Transverse colon (tissue), 4 donors: ENCODE measurements at regions not wholly inside any gene's neighbourhood (a gene's known extent, or its start where the extent isn't known, plus 50 kb on each side); places are given as distances from the start of the nearest gene placed in this dataset.

Experiments
- DNase-seq: peaks from one replicate; pipeline ENCODE4 v3.0.0-alpha.2; 2019
- H3K27ac ChIP-seq, 4 donors: fragments of 200-600 bp; sonication (generic); 2 replicates each; pipeline ENCODE4 v1.5.1; 2016 to 2018; ENCODE audit warnings: inconsistent platforms in 4 of 4
- H3K27me3 ChIP-seq: fragments of 200-600 bp; sonication (generic); 2 replicates; pipeline ENCODE4 v1.5.1; 2017; ENCODE audit warnings: inconsistent platforms
- H3K36me3 ChIP-seq, 4 donors: fragments of 200-600 bp; sonication (generic); 2 replicates each; pipeline ENCODE4 v1.5.1; 2017 to 2019; ENCODE audit warnings: inconsistent platforms in 4 of 4
- H3K4me1 ChIP-seq, 4 donors: fragments of 200-600 bp; sonication (generic); 2 replicates each; pipeline ENCODE4 v1.5.1; 2017 to 2020; ENCODE audit warnings: inconsistent platforms in 4 of 4
- H3K4me3 ChIP-seq, 4 donors: fragments of 200-600 bp; sonication (generic); 1 replicate in 1 of 4; 2 replicates in 3 of 4; pipeline versions ENCODE4 v1.5.1 to v1.6.1; 2017 to 2019; ENCODE audit warnings: inconsistent platforms in 4 of 4
- H3K9me3 ChIP-seq, 2 donors: fragments of 200-600 bp; sonication (generic); 2 replicates each; pipeline ENCODE4 v1.5.1; 2017 to 2019; ENCODE audit warnings: inconsistent platforms in 2 of 2
- EP300 ChIP-seq: sonication (generic); formaldehyde crosslinking; IDR thresholded peaks from one replicate; pipeline ENCODE4 v1.6.1; 2017; ENCODE audit warnings: antibody characterized with exemption, low read depth
- POLR2A ChIP-seq: fragments of 450-650 bp; IDR thresholded peaks from one replicate; pipeline ENCODE4 v1.6.1; 2016; ENCODE audit warnings: antibody characterized with exemption, mild to moderate bottlenecking, moderate library complexity
- POLR2AphosphoS5 ChIP-seq, 3 donors: sonication (generic); formaldehyde crosslinking; IDR thresholded peaks; one replicate each; pipeline ENCODE4 v1.6.1; 2016; ENCODE audit warnings: antibody characterized with exemption in 3 of 3
- WGBS, 2 donors: methylation state at CpG; one replicate each; pipeline ENCODE4 v1.1.5; 2018; ENCODE audit warnings: low coverage in 1 of 2; 5-methylcytosine and 5-hydroxymethylcytosine counted together
- in situ Hi-C, 4 donors: fragments of 200-750 bp; cut with MboI; loops; one replicate each; pipeline versions ENCODE4 v1.15.0 to v1.15.1; 2017; ENCODE audit warnings: low sequenced_read_pairs in 3 of 4, low pct_ligation_motif_present in 1 of 4, low pct_unique_long_range_greater_than_20kb in 1 of 4
- intact Hi-C: fragments of 100-400 bp; cut with DNase I; formaldehyde crosslinking; loops from one replicate; pipeline ENCODE4 v1.15.1; 2023; ENCODE audit warnings: low total_unique reads
- TF ChIP-seq, protein P1 (sequence below), 5 experiments: fragments of 200-600 bp in 3 of 5; fragments of 450-650 bp in 2 of 5; sonication (generic) in 3 of 5; IDR thresholded peaks; 1 replicate in 2 of 5; 2 replicates in 3 of 5; pipeline ENCODE4 v1.5.1; 2016 to 2017; ENCODE audit warnings: antibody characterized with exemption in 5 of 5, inconsistent platforms in 3 of 5, mild to moderate bottlenecking in 2 of 5, moderate library complexity in 1 of 5

DNA sequence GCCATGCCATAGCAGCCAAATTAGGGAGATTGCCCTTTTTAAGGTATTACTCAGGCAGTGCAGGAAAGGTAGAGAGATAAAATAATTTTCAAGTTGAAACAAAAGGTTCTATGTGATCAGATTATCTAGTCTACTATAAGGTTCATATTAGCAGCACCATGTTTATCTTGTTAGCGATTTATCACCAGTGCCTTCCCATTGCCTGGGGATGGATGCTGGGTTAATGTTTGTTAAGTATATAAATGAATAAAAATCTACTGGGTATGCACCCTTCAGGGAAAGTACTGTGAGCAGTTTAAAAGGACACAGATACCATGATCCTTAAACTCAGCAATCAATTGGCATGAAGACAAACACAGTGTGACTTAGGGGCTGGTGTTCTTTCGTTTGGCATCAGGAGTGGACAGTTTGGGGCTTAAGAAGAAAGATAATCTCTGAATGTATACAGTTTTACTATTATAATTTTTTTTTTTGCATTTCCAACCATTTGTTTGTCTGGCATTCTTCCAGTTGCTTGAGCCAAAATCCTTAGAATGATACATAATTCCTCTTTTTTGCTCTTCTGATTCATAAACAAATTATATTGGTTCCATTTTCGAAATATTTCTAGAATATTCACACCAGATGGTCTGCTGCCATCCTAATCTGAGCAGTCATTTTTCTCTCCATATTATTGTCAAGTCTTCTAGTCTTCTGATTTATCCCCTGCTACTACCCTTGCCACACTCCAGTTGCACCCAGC, 512.8 kb upstream of the SLC8A1 start:
- DNase-seq, result no peak
- WGBS, 2 donors, result 64 to 65% methylated on average over 3 of the region's 3 CpGs
- intact Hi-C loops, result no loop called here
- Histone ChIP-seq H3K4me3 (no peak overlapping the region), H3K27me3 (no peaks in the 10 kb centered on the region), H3K27ac (no peak overlapping the region), H3K36me3 (no peaks in the 10 kb centered on the region), H3K4me1 (no peaks in the 10 kb centered on the region), H3K9me3 (peaks cover 0 to 2% of the 10 kb centered on the region in 2 donors)
- TF ChIP-seq, protein P1, sequence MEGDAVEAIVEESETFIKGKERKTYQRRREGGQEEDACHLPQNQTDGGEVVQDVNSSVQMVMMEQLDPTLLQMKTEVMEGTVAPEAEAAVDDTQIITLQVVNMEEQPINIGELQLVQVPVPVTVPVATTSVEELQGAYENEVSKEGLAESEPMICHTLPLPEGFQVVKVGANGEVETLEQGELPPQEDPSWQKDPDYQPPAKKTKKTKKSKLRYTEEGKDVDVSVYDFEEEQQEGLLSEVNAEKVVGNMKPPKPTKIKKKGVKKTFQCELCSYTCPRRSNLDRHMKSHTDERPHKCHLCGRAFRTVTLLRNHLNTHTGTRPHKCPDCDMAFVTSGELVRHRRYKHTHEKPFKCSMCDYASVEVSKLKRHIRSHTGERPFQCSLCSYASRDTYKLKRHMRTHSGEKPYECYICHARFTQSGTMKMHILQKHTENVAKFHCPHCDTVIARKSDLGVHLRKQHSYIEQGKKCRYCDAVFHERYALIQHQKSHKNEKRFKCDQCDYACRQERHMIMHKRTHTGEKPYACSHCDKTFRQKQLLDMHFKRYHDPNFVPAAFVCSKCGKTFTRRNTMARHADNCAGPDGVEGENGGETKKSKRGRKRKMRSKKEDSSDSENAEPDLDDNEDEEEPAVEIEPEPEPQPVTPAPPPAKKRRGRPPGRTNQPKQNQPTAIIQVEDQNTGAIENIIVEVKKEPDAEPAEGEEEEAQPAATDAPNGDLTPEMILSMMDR (IDR thresholded peaks at IDR 0.05), result no peak
- TF ChIP-seq POLR2A, result no peak
- no peak for TF ChIP-seq POLR2AphosphoS5 (IDR thresholded peaks at IDR 0.05)
- no peak for TF ChIP-seq EP300
- in situ Hi-C loops, result no loop called here

- no peak for DNase-seq
- peaks cover 0 to 2% of the 10 kb centered on the region in 2 donors for H3K9me3 ChIP-seq
- no peaks in the 10 kb centered on the region for H3K36me3 ChIP-seq
- no peaks in the 10 kb centered on the region for H3K27me3 ChIP-seq
- H3K27ac ChIP-seq, result no peak overlapping the region
- in situ Hi-C loops, result no loop called here
- no peak overlapping the region for H3K4me3 ChIP-seq
- 74 to 89% methylated on average over 3 to 4 of the region's 4 CpGs for WGBS, 2 donors
- TF ChIP-seq POLR2AphosphoS5 (IDR thresholded peaks at IDR 0.05), result no peak
- TF ChIP-seq EP300, result no peak
- no peak for TF ChIP-seq POLR2A
- TF ChIP-seq, protein P1 (IDR thresholded peaks at IDR 0.05), result no peak
- H3K4me1 ChIP-seq, result no peaks in the 10 kb centered on the region
- intact Hi-C loops, result no loop called here
Observed at GRCh38 chr2:40967451-40967850, 515.6 kb upstream of the SLC8A1 start.

DNA sequence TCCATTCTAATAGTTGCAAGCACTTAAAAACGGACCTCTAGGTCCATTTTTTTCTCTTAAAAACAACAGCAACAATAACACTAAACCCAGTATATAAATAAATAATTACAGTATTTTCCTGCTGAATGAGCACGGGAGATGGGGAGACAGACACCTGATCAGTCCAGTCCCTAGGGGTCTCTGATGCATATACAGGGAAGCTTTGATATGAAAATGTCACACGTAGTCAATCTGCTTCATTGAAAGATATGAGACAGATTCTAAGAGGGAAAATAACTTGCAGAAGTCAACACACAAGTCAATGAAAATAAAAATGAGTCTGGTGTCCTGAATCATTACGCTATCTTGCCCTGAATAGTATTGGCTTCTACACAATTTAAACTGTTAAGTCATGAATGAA, 523.3 kb upstream of the SLC8A1 start:
- Histone ChIP-seq H3K9me3 (no peaks in the 10 kb centered on the region), H3K36me3 (no peaks in the 10 kb centered on the region), H3K4me3 (no peak overlapping the region), H3K4me1 (no peaks in the 10 kb centered on the region), H3K27ac (no peak overlapping the region), H3K27me3 (no peaks in the 10 kb centered on the region)
- 79 to 84% methylated on average over 4 of the region's 4 CpGs for WGBS, 2 donors
- no peak for DNase-seq
- intact Hi-C loops (no loop called here), in situ Hi-C loops (no loop called here)
- TF ChIP-seq, protein P1 (IDR thresholded peaks at IDR 0.05), result no peak
- TF ChIP-seq EP300, result no peak
- no peak for TF ChIP-seq POLR2A
- TF ChIP-seq POLR2AphosphoS5 (IDR thresholded peaks at IDR 0.05), result no peak

DNA sequence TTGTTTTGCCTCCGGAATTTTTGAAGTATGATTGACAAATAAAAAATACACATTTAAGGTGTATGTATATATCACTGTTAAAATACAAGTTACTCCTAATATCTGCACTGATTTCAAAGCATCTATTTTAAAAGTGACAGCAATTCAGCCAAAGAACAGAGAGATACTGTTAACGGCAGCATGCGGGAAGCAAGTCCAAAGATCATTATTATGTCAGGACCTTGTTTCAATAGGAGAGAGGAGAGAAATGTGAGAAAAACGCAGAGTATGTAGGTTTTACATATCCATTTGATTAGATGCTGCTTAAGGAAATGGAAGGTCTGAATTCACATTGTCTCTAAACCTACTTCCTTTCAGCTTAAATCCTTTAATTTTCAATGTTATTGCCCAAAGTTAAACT, 545.5 kb upstream of the SLC8A1 start:
- 66 to 77% methylated on average over 4 of the region's 4 CpGs for WGBS, 2 donors
- no peak overlapping the region for H3K27ac ChIP-seq
- TF ChIP-seq, protein P1 (IDR thresholded peaks at IDR 0.05), result no peak
- TF ChIP-seq POLR2A, result no peak
- TF ChIP-seq EP300, result no peak
- TF ChIP-seq POLR2AphosphoS5 (IDR thresholded peaks at IDR 0.05), result no peak
- no peaks in the 10 kb centered on the region for H3K27me3 ChIP-seq
- DNase-seq, result no peak
- H3K4me1 ChIP-seq, result no peaks in the 10 kb centered on the region
- intact Hi-C loops, result no loop called here
- no peak overlapping the region for H3K4me3 ChIP-seq
- no peaks in the 10 kb centered on the region for H3K9me3 ChIP-seq
- no peaks in the 10 kb centered on the region for H3K36me3 ChIP-seq
- in situ Hi-C loops, result no loop called here
